Right lobe of liver (tissue), 4 donors: ENCODE measurements at regions not wholly inside any gene's neighbourhood (a gene's known extent, or its start where the extent isn't known, plus 50 kb on each side); places are given as distances from the start of the nearest gene placed in this dataset.

ENCODE experiments used
- POLR2A ChIP-seq: fragments of 450-650 bp; IDR thresholded peaks from one replicate; pipeline ENCODE4 v1.6.1; 2017; ENCODE audit warnings: antibody characterized with exemption, mild to moderate bottlenecking
- TF ChIP-seq, protein P1 (sequence below), 4 donors: fragments of 200-600 bp in 3 of 4; fragments of 450-650 bp in 1 of 4; IDR thresholded peaks; one replicate each; pipeline versions ENCODE4 v1.5.1 to v1.8.0; 2016 to 2022; ENCODE audit warnings: antibody characterized with exemption in 4 of 4, mild to moderate bottlenecking in 2 of 4
- donor health status: DM: no; HTN: no; CAD: no.
- donor health status: DM: no; HTN: no; CAD: no.
- donor health status: DM: no; HTN: yes; CAD: no.

DNA sequence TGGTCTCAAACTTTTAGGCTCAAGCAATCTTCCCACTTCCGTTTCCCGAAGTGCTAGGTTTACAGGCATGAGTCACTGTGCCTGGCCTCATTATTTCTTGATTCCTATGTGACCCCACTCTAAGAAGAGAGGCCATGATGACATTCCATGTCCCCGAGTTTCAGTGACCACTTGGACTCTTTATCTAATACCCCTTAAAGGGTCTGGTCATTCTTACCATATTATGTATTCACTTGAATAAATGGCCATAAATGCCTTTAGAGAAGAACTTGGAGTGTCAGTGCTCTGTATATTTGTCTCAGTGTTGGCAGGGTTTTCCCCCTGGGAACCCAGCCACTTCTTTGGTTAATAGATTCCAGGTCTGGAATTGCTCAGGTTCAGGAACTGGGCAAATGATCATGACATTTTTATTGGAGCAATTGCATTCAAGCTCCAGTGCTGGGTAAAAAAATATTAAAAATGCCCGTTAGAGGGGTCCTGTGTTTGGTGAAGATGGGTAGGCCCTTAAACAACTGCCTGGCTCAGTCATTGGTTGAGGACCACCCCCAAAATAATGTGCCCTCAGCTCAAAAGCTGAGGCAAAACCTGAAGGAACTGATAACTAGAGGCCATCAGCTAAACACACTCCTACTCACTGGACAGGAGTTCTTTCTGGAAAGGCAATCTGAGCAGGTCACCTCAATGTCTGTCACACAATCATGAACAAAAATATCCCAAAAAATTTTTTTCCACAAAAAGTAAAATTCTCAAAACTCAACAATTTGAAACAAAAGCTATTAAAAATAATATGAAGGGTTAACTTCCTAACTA is 186.6 kb upstream of the ZNF608 start:
- TF ChIP-seq, protein P1, sequence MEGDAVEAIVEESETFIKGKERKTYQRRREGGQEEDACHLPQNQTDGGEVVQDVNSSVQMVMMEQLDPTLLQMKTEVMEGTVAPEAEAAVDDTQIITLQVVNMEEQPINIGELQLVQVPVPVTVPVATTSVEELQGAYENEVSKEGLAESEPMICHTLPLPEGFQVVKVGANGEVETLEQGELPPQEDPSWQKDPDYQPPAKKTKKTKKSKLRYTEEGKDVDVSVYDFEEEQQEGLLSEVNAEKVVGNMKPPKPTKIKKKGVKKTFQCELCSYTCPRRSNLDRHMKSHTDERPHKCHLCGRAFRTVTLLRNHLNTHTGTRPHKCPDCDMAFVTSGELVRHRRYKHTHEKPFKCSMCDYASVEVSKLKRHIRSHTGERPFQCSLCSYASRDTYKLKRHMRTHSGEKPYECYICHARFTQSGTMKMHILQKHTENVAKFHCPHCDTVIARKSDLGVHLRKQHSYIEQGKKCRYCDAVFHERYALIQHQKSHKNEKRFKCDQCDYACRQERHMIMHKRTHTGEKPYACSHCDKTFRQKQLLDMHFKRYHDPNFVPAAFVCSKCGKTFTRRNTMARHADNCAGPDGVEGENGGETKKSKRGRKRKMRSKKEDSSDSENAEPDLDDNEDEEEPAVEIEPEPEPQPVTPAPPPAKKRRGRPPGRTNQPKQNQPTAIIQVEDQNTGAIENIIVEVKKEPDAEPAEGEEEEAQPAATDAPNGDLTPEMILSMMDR (IDR thresholded peaks at IDR 0.05): no peak
- TF ChIP-seq POLR2A: no peak
